GM13977 (cell line): ENCODE measurements at regions not wholly inside any gene's neighbourhood (a gene's known extent, or its start where the extent isn't known, plus 50 kb on each side); places are given as distances from the start of the nearest gene placed in this dataset.

Experiments used
- DNase-seq: peaks from one replicate; pipeline ENCODE4 v3.0.0; 2012; ENCODE audit warnings: low spot score
- in situ Hi-C: fragments of 300-500 bp; cut with MboI; formaldehyde crosslinking; loops from one replicate; pipeline ENCODE4 v1.12.0; 2022; ENCODE audit warnings: low sequenced_read_pairs, low pct_unique_long_range_greater_than_20kb, mixed read lengths, inconsistent platforms; ENCODE audit not compliant: unreplicated experiment
- TF ChIP-seq, protein P1 (sequence below): IDR thresholded peaks from 2 replicates; pipeline ENCODE4 v1.5.1; 2012; ENCODE audit warnings: mild to moderate bottlenecking, control low read depth; ENCODE audit not compliant: insufficient read depth; ENCODE audit errors: extremely low read depth, missing control alignments

DNA sequence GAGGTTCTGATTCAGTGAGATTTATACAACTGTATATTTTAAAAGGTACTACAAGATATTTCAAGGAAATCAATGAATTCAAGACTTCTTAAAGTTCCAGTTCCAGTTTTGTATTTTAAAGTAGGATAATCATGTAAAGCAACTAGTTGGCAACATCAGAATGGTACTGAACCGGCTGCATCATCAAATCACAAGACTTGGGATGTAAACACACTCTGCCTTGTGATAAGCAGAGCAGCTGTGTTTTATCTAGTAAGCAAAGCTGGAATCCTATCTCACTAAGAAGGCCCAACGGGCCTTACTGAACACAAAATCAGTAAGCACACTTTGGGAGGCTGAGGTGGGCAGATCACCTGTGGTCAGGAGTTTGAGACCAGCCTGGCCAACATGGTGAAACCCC, 327.2 kb upstream of the NREP start:
- in situ Hi-C loops: no loop called here
- no peak for DNase-seq

DNA sequence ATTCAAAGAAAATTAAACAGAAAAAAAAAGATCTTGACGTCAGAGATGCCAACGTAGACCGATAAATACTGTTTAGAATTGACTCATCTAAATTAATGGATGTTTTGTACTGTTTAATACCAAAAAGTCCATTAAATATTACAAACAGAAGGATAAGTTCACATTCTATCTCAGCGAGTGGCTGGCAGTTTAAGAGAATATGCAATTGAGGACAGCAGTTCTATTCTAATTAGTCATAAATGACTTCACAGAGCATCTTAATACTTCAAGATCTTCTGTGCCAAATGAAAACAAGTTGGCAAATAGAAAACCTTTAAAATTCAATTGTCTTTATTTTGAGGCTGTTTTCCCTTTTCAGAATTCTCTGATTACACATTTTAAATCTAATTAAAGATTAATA, 326.6 kb upstream of the NREP start:
- in situ Hi-C loops: no loop called here
- no peak for DNase-seq
- TF ChIP-seq, protein P1, sequence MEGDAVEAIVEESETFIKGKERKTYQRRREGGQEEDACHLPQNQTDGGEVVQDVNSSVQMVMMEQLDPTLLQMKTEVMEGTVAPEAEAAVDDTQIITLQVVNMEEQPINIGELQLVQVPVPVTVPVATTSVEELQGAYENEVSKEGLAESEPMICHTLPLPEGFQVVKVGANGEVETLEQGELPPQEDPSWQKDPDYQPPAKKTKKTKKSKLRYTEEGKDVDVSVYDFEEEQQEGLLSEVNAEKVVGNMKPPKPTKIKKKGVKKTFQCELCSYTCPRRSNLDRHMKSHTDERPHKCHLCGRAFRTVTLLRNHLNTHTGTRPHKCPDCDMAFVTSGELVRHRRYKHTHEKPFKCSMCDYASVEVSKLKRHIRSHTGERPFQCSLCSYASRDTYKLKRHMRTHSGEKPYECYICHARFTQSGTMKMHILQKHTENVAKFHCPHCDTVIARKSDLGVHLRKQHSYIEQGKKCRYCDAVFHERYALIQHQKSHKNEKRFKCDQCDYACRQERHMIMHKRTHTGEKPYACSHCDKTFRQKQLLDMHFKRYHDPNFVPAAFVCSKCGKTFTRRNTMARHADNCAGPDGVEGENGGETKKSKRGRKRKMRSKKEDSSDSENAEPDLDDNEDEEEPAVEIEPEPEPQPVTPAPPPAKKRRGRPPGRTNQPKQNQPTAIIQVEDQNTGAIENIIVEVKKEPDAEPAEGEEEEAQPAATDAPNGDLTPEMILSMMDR: no peak

More for the DNA sequence above, 327.2 kb upstream of the NREP start:
- TF ChIP-seq, protein P1: no peak

DNA sequence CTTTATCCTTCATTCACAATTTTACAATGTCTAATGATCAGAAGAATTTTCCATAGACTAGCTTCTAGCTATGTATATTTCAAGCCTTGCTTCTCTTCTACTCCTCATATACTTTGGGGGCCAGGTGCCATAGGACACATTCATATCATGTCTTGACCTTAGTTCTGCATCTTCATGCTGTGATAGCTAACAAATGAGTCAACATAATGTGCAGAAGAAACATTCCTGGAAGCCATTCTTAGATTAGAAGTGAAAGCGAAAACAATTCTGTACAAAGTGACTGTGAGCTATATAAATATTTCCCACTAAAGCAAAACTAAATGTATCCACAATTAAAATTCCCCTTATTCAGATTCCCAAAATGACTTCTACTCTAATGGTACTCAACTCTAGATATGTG, 320.2 kb upstream of the NREP start:
- TF ChIP-seq, protein P1: no peak
- in situ Hi-C loops: no loop called here
- no peak for DNase-seq

DNA sequence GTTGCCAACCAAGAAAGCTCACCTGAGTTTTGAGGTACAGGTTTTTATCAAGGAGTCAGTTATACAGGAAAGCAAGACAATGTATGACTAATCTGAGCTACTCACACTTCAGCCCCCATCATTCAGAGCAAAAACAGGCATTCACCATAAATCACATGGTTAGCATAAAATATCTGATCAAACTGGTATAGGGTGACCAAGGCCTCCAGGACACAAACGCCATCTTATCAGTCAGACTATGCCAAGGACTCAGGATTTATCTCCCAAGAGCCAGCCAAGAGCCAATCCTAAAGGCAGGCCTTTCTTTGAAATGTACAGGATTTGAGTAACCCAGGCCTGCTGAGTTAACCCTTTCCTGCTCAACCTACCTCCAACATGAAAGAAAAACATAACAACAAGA, 313.0 kb upstream of the NREP start:
- in situ Hi-C loops: no loop called here

DNA sequence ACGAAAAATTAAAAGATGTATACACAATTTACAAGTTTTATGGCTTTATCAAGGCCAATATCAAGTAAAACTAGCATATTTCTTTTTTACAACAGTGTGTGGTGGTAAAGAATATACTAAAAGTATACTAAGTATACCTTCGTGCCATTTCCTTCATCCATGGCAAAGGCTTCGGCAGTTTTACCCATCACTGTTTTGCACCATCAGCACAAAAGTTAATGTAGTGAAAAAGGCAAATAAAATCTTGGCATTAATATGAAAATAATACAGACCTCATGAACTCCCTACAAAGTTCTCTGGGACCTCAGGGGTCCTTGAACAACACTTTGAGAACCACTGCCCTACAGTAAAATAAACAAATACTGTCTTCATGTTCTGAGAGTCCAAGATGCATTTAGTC, 312.3 kb upstream of the NREP start:
- TF ChIP-seq, protein P1: no peak
- in situ Hi-C loops: no loop called here
- no peak for DNase-seq

More for the DNA sequence above, 313.0 kb upstream of the NREP start:
- DNase-seq: no peak
- TF ChIP-seq, protein P1: no peak

DNA sequence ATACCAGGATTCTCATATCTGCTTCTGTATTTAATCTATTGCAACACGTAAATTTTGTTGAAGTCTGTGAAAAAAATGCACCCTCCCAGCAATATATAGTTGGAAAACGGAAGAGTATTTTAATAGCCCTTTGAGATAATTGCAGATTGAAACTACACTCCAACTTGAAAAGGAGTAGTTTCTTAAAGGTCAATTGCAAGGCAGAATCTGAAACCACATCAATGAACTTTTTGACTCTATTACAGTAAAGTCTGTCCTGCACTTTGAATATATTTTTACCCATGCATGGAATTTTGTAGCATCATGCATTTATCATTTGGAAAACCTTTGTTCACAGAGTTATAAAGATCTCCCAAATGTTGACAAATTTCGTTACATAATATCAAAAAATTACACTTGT, 311.6 kb upstream of the NREP start:
- no peak for DNase-seq
- in situ Hi-C loops: no loop called here
- TF ChIP-seq, protein P1: no peak

DNA sequence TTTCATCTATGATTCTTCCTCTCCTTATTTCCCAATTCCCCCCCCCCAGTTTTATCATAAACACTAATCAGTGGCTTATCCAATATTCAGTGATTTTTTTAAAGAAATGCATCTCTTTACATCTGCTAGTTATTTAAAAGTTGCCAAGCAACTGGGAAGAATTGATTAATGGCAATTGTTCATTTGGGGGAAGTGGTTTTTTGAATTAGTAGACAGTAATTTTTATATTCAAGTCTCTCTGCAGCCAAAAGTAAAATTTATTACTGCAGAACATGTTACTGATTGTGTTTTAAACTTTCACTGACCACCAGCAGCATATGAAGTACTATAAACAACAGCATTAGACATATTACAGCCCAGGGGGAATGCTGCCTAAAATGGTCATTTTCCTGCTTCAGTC, 308.8 kb upstream of the NREP start:
- in situ Hi-C loops: no loop called here
- no peak for DNase-seq
- TF ChIP-seq, protein P1: no peak
